AG10803 (cell line): ENCODE measurements at regions not wholly inside any gene's neighbourhood (a gene's known extent, or its start where the extent isn't known, plus 50 kb on each side); places are given as distances from the start of the nearest gene placed in this dataset.

ENCODE experiments used
- DNase-seq: peaks from one replicate; pipeline ENCODE4 v3.0.0; 2010; ENCODE audit warnings: low read depth
- H3K4me3 ChIP-seq: 2 replicates; pipeline ENCODE4 v1.5.1; 2011; ENCODE audit warnings: mild to moderate bottlenecking, low read length, control low read depth
- TF ChIP-seq, protein P1 (sequence below): conservative IDR thresholded peaks from 2 replicates; pipeline ENCODE4 v1.5.1; 2011; ENCODE audit warnings: mild to moderate bottlenecking, low read length, control low read depth, inconsistent platforms

GRCh38 chr6:99030915-99031314 is 83.2 kb upstream of the FBXL4 start:
- DNase-seq, result no peak
- TF ChIP-seq, protein P1, sequence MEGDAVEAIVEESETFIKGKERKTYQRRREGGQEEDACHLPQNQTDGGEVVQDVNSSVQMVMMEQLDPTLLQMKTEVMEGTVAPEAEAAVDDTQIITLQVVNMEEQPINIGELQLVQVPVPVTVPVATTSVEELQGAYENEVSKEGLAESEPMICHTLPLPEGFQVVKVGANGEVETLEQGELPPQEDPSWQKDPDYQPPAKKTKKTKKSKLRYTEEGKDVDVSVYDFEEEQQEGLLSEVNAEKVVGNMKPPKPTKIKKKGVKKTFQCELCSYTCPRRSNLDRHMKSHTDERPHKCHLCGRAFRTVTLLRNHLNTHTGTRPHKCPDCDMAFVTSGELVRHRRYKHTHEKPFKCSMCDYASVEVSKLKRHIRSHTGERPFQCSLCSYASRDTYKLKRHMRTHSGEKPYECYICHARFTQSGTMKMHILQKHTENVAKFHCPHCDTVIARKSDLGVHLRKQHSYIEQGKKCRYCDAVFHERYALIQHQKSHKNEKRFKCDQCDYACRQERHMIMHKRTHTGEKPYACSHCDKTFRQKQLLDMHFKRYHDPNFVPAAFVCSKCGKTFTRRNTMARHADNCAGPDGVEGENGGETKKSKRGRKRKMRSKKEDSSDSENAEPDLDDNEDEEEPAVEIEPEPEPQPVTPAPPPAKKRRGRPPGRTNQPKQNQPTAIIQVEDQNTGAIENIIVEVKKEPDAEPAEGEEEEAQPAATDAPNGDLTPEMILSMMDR, result no peak
- H3K4me3 ChIP-seq, result no peak overlapping the region

DNA sequence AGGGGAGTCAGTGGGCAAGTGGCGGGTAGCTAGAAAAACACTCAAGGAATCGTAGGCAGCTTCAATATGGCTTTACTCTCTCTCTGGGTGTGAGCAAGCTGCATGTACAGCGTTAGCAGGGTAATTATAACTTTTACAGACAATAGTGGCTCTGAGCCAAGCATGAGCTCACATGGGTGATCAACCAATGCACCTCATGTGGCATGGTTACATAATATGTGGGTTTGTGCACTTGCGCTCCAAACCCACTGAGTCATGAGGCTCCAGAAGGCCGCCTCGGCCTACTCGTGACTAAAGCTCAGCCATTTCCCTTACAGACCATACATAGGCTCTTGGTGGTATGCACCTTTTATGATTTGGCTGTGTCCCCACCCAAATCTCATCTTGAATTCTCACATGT is 78.4 kb upstream of the FBXL4 start:
- no peak for DNase-seq
- no peak overlapping the region for H3K4me3 ChIP-seq
- TF ChIP-seq, protein P1, result no peak

- no peak for DNase-seq
Measured at GRCh38 chr6:99024089-99024488, 76.3 kb upstream of the FBXL4 start.

GRCh38 chr6:99022039-99022609 is 74.4 kb upstream of the FBXL4 start:
- no peak for DNase-seq
- no peak overlapping the region for H3K4me3 ChIP-seq
- TF ChIP-seq, protein P1, result no peak

More at GRCh38 chr6:99024089-99024488, 76.3 kb upstream of the FBXL4 start:
- TF ChIP-seq, protein P1, result no peak
- no peak overlapping the region for H3K4me3 ChIP-seq

GRCh38 chr6:99019381-99019780 is 71.6 kb upstream of the FBXL4 start:
- no peak overlapping the region for H3K4me3 ChIP-seq
- TF ChIP-seq, protein P1, result no peak
- DNase-seq, result peak; percentile 41

DNA sequence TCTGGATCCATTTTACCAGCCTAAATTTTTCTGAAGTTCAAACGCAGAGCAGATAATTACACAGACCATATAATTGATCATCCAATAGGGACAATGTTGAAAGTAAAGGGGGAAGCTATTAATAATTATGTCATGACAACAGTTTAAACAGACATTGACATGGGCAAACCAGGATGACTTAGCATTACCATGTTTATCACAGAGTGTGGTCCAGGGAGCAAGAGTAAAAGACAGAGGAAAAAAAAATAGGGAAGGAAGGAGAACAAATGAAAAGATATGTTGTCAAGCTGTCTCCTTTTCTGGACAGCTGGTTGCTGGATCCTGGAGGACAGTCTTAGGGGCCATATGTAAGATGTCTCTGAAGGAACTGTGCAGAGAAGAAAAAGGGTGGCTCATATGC is 69.4 kb upstream of the FBXL4 start:
- TF ChIP-seq, protein P1, result no peak
- no peak overlapping the region for H3K4me3 ChIP-seq
- DNase-seq, result no peak

GRCh38 chr6:99016355-99016754 is 68.6 kb upstream of the FBXL4 start:
- H3K4me3 ChIP-seq, result no peak overlapping the region
- DNase-seq, result peak; percentile 90
- TF ChIP-seq, protein P1, result no peak
